Upper lobe of left lung (tissue), 6 donors: ENCODE measurements at regions not wholly inside any gene's neighbourhood (a gene's known extent, or its start where the extent isn't known, plus 50 kb on each side); places are given as distances from the start of the nearest gene placed in this dataset.

Experiments
- ATAC-seq, 2 donors: fragments of 200-7000 bp; cut with Tn5 transposase; one replicate each; pipeline ENCODE4 v1.9.1; 2022; ENCODE audit warnings: mild to moderate bottlenecking in 2 of 2, moderate library complexity in 2 of 2; ENCODE audit not compliant: low FRiP score in 2 of 2
- DNase-seq, 2 donors: peaks; one replicate each; pipeline ENCODE4 v3.0.0-alpha.2; 2019 to 2020
- H3K27ac ChIP-seq, 4 donors: fragments of 200-600 bp; sonication (generic); one replicate each; pipeline ENCODE4 v1.5.1; 2016 to 2019
- H3K27me3 ChIP-seq, 4 donors: fragments of 200-600 bp; sonication (generic); one replicate each; pipeline ENCODE4 v1.5.1; 2017 to 2019
- H3K36me3 ChIP-seq, 4 donors: fragments of 200-600 bp; sonication (generic); one replicate each; pipeline ENCODE4 v1.5.1; 2016 to 2019
- H3K4me1 ChIP-seq, 4 donors: fragments of 200-600 bp; sonication (generic); one replicate each; pipeline ENCODE4 v1.5.1; 2018 to 2019
- H3K4me3 ChIP-seq, 4 donors: fragments of 200-600 bp; sonication (generic); one replicate each; pipeline ENCODE4 v1.5.1; 2017 to 2019; ENCODE audit warnings: mild to moderate bottlenecking in 2 of 4, moderate library complexity in 1 of 4
- H3K9me3 ChIP-seq, 4 donors: fragments of 200-600 bp; sonication (generic); one replicate each; pipeline ENCODE4 v1.5.1; 2018 to 2019
- EP300 ChIP-seq, 4 donors: sonication (generic); formaldehyde crosslinking; IDR thresholded peaks; one replicate each; pipeline ENCODE4 v1.5.1; 2017; ENCODE audit warnings: antibody characterized with exemption in 4 of 4, control low read depth in 2 of 4
- POLR2A ChIP-seq, 4 donors: fragments of 450-650 bp; IDR thresholded peaks; one replicate each; pipeline ENCODE4 v1.5.1; 2016 to 2017; ENCODE audit warnings: antibody characterized with exemption in 4 of 4, mild to moderate bottlenecking in 2 of 4
- POLR2AphosphoS5 ChIP-seq, 2 donors: sonication (generic); formaldehyde crosslinking; IDR thresholded peaks; one replicate each; pipeline ENCODE4 v1.5.1; 2017; ENCODE audit warnings: antibody characterized with exemption in 2 of 2
- WGBS, 2 donors: methylation state at CpG; one replicate each; pipeline ENCODE4 v1.1.5; 2017 to 2018; 5-methylcytosine and 5-hydroxymethylcytosine counted together
- TF ChIP-seq, protein P1 (sequence below), 6 experiments: fragments of 450-650 bp in 4 of 6; fragments of 200-600 bp in 2 of 6; sonication (generic) in 2 of 6; IDR thresholded peaks; one replicate each; pipeline ENCODE4 v1.5.1; 2016 to 2019; ENCODE audit warnings: antibody characterized with exemption in 6 of 6
- donor health status: DM: no; HTN: no; CAD: no; lungs with moderate emphysema.
- donor health status: DM: no; HTN: yes; CAD: no; lungs with severe emphysema.

DNA sequence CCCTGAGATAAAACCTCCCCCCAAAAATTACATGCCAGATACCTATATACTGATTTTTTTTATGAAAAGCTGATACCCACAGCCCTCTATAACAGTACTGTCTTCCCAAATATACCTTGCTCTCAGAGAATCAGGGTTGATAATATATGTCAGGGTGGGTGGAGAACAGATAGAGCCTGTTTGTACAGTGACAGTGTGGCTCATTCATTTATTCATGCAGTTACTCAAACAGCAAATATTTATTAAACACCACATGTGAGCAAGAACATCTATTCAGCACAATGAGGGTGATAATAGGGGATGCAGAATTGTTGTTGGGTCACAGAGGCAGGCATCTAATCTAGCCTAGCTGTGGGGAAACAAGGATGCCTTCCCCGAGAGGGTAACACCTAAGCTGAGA, 334.2 kb downstream of the MAFB start:
- DNase-seq = no peak
- no peak for TF ChIP-seq POLR2AphosphoS5 (IDR thresholded peaks at IDR 0.05)
- Histone ChIP-seq H3K36me3 (no peaks in the 10 kb centered on the region), H3K4me1 (peaks cover 2 to 15% (median 10%) of the 10 kb centered on the region in 4 donors), H3K4me3 (no peak overlapping the region), H3K27me3 (no peaks in the 10 kb centered on the region), H3K9me3 (no peaks in the 10 kb centered on the region), H3K27ac (no peak overlapping the region)
- no peak for ATAC-seq
- 65 to 74% methylated on average over 1 of the region's 1 CpG for WGBS, 2 donors

DNA sequence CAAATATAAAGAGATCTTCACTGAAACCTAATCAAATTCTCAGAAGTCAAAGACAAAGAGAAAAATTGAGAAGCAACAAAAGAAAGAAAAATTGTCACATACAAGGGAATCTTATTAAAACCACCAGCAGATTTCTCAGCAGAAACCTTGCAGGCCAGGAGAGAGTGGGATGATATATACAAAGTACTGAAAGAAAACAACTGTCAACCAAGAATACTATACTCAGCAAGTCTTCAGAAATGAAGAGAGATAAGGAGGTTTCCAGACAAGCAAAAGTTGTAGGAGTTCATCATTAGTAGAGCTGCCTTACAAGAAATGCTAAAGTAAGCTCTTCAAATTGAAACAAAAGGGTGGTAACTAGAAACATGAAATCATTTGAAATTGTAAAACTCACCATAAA, 345.6 kb downstream of the MAFB start:
- no peaks in the 10 kb centered on the region for H3K4me1 ChIP-seq
- DNase-seq (no peak), ATAC-seq (no peak)
- no peak overlapping the region for H3K4me3 ChIP-seq
- no peak overlapping the region for H3K27ac ChIP-seq
- no peak for TF ChIP-seq EP300 (IDR thresholded peaks at IDR 0.05)
- TF ChIP-seq POLR2AphosphoS5 (IDR thresholded peaks at IDR 0.05) = no peak
- TF ChIP-seq, protein P1, sequence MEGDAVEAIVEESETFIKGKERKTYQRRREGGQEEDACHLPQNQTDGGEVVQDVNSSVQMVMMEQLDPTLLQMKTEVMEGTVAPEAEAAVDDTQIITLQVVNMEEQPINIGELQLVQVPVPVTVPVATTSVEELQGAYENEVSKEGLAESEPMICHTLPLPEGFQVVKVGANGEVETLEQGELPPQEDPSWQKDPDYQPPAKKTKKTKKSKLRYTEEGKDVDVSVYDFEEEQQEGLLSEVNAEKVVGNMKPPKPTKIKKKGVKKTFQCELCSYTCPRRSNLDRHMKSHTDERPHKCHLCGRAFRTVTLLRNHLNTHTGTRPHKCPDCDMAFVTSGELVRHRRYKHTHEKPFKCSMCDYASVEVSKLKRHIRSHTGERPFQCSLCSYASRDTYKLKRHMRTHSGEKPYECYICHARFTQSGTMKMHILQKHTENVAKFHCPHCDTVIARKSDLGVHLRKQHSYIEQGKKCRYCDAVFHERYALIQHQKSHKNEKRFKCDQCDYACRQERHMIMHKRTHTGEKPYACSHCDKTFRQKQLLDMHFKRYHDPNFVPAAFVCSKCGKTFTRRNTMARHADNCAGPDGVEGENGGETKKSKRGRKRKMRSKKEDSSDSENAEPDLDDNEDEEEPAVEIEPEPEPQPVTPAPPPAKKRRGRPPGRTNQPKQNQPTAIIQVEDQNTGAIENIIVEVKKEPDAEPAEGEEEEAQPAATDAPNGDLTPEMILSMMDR (IDR thresholded peaks at IDR 0.05) = no peak
- no peak for TF ChIP-seq POLR2A (IDR thresholded peaks at IDR 0.05)
- H3K36me3 ChIP-seq = no peaks in the 10 kb centered on the region
- H3K27me3 ChIP-seq = no peaks in the 10 kb centered on the region
- H3K9me3 ChIP-seq = peaks cover 6 to 24% (median 18%) of the 10 kb centered on the region in 4 donors

DNA sequence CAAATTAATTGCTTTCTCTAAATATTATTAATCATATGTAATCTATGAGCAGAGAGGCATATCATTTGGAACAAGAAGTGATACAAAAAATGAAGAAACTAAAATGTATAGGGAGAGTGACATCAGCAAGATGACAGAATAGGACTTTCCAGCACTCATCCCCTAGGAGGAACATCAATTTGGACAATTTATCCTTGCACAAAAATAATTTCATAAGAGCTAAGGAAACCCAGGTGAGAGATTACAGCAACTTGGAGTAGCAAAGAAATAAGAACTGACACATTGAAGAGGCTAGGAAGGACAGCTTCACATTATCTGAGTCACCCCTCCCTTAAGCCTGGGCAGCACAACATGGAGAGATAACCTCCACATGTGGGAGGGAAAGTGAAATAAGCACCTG, 347.5 kb downstream of the MAFB start:
- H3K9me3 ChIP-seq = peaks cover 6 to 24% (median 18%) of the 10 kb centered on the region in 4 donors
- no peak overlapping the region for H3K27ac ChIP-seq
- no peaks in the 10 kb centered on the region for H3K27me3 ChIP-seq
- H3K36me3 ChIP-seq = no peaks in the 10 kb centered on the region
- ATAC-seq = no peak
- DNase-seq = no peak
- H3K4me3 ChIP-seq = no peak overlapping the region
- TF ChIP-seq, protein P1 (IDR thresholded peaks at IDR 0.05) = no peak
- TF ChIP-seq POLR2AphosphoS5 (IDR thresholded peaks at IDR 0.05) (no peak), EP300 (IDR thresholded peaks at IDR 0.05) (no peak), POLR2A (IDR thresholded peaks at IDR 0.05) (no peak)
- no peaks in the 10 kb centered on the region for H3K4me1 ChIP-seq

DNA sequence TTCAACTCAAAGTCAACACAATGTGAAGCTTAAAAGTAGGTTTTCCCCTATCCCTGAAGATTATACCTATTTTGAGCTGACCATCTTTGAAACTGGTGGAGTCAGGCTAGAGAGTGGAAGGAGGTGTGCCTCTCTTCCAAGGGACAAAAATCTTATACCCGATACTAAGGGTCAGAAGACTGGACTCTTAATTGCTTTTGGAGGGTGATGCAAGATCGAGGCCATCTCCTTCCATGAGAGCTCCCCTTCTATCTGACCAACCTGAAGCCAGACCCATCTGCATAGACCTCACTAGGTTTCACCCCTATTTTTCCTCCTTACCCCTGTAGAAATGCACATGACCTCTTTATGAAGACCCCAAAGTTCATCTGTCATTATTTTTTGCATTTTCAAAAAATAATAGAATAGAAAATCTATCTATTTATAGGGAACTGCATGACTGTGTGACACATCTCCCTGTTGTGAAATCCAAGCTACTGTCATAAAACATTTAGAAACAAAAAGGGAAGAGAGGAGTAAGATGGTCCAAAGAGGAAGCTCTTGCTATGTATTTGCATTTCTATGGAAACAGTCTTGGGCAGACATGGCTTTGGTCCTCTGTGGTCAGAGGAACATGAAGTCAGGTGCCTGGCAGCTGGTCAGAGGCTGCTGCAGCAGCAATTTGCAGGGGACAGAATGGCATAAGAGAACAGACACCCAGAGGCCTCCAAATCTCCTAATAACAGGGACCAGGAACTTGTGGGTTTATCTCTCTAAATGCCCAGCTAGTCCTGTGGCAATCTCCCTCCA, 349.2 kb downstream of the MAFB start:
- H3K27me3 ChIP-seq = no peaks in the 10 kb centered on the region
- H3K4me3 ChIP-seq = no peak overlapping the region
- H3K4me1 ChIP-seq = no peaks in the 10 kb centered on the region
- no peaks in the 10 kb centered on the region for H3K36me3 ChIP-seq
- ATAC-seq = peak; percentile 64 to 93
- DNase-seq = peak in 1 of 2 donors; percentile 75
- TF ChIP-seq, protein P1 (IDR thresholded peaks at IDR 0.05) = no peak
- TF ChIP-seq POLR2AphosphoS5 (IDR thresholded peaks at IDR 0.05) (peak in 1 of 2 donors; percentile 21), POLR2A (IDR thresholded peaks at IDR 0.05) (peak in 1 of 4 donors; percentile 9), EP300 (IDR thresholded peaks at IDR 0.05) (peak in 2 of 4 donors; percentile 19 to 37)
- H3K27ac ChIP-seq = peak overlapping the region in 2 of 4 donors; percentile 34 to 42
- 72 to 81% methylated on average over 2 of the region's 2 CpGs for WGBS, 2 donors
- H3K9me3 ChIP-seq = peaks cover 6 to 24% (median 17%) of the 10 kb centered on the region in 4 donors

DNA sequence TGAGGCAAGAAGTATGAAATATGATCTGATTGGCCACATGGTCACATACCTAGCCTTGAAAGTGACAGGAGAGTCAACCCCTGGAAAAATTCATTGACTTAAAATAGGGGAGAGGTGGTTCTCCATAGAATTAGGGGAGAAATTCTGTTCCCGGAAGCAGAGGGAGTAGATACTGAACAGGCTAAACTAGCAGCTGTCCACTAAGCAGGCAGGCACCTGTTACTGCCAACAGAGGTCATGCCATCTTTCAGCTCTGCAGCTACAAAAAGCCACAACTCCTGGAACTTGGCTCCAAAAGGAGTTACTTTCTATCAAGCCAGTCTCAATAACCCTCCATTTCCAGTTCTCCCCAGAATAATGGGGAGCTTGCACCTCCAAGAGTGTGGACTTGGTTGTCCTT, 352.5 kb downstream of the MAFB start:
- DNase-seq (no peak), ATAC-seq (no peak)
- no peak overlapping the region for H3K4me3 ChIP-seq
- no peak for TF ChIP-seq POLR2AphosphoS5 (IDR thresholded peaks at IDR 0.05)
- no peak for TF ChIP-seq EP300 (IDR thresholded peaks at IDR 0.05)
- TF ChIP-seq POLR2A (IDR thresholded peaks at IDR 0.05) = no peak
- TF ChIP-seq, protein P1 (IDR thresholded peaks at IDR 0.05) = no peak
- H3K9me3 ChIP-seq = no peaks in the 10 kb centered on the region
- H3K36me3 ChIP-seq = no peaks in the 10 kb centered on the region
- no peaks in the 10 kb centered on the region for H3K27me3 ChIP-seq
- WGBS, 2 donors = 82 to 100% methylated on average over 1 of the region's 1 CpG
- H3K27ac ChIP-seq = no peak overlapping the region
- H3K4me1 ChIP-seq = no peaks in the 10 kb centered on the region
